A673 (cell line): ENCODE measurements at regions not wholly inside any gene's neighbourhood (a gene's known extent, or its start where the extent isn't known, plus 50 kb on each side); places are given as distances from the start of the nearest gene placed in this dataset.
"Not testable (repeated sequence)": the region's sequence is repeated elsewhere in the genome, so short reads cannot be mapped to it uniquely, and the experiment has no call there.

ENCODE experiments used
- BruUV-seq: library from RNA; stranded (reverse); fragments of 400-500 nt; replicated peaks from 2 replicates; lab custom pipeline; 2021; lab: Mats Ljungman, UMichigan
- CTCF ChIA-PET: fragments of 300-600 bp; sonication (Branson Sonifier 250); formaldehyde crosslinking; loops from one replicate; lab custom pipeline; 2022; ENCODE audit warnings: antibody characterized with exemption; lab: Charles Lee
- POLR2A ChIA-PET: fragments of 300-600 bp; sonication (Branson Sonifier 250); formaldehyde crosslinking; loops from one replicate; lab custom pipeline; 2022; ENCODE audit warnings: antibody characterized with exemption; ENCODE audit not compliant: low non-redundant PET; lab: Charles Lee
- DNase-seq: peaks from one replicate; pipeline ENCODE4 v3.0.0-alpha.2; 2015; ENCODE audit warnings: low spot score
- H3K27ac ChIP-seq: fragments of 200-600 bp; sonication (generic); 2 replicates; pipeline ENCODE4 v1.5.1; 2016; ENCODE audit warnings: mixed run types, low read depth, mild to moderate bottlenecking, mixed read lengths, antibody characterized with exemption, low read length; ENCODE audit not compliant: poor library complexity, severe bottlenecking
- H3K27me3 ChIP-seq: fragments of 200-600 bp; sonication (generic); replicated peaks from 2 replicates; pipeline ENCODE4 v1.6.1; 2017; ENCODE audit warnings: mixed run types, low read depth, mild to moderate bottlenecking, mixed read lengths, antibody characterized with exemption, low read length; ENCODE audit not compliant: insufficient read depth, poor library complexity
- H3K36me3 ChIP-seq: fragments of 200-600 bp; sonication (generic); 2 replicates; pipeline ENCODE4 v1.6.1; 2016; ENCODE audit warnings: mixed run types, mild to moderate bottlenecking, mixed read lengths, antibody characterized with exemption, low read length; ENCODE audit not compliant: insufficient read depth, poor library complexity, severe bottlenecking
- H3K4me1 ChIP-seq: fragments of 200-600 bp; sonication (generic); 2 replicates; pipeline ENCODE4 v1.6.1; 2017; ENCODE audit warnings: mixed run types, mild to moderate bottlenecking, mixed read lengths, antibody characterized with exemption, low read length; ENCODE audit not compliant: insufficient read depth, poor library complexity, severe bottlenecking
- H3K4me3 ChIP-seq: fragments of 200-600 bp; sonication (generic); 2 replicates; pipeline ENCODE4 v1.5.1; 2016; ENCODE audit warnings: low read depth, mixed run types, mild to moderate bottlenecking, mixed read lengths, low read length; ENCODE audit not compliant: poor library complexity, severe bottlenecking
- H3K9me3 ChIP-seq: fragments of 200-600 bp; sonication (generic); 2 replicates; pipeline ENCODE4 v1.6.1; 2016; ENCODE audit warnings: mixed run types, low read depth, mild to moderate bottlenecking, mixed read lengths, antibody characterized with exemption, low read length; ENCODE audit not compliant: poor library complexity, severe bottlenecking
- CTCF ChIP-seq: fragments of 300-800, 200-600 bp; sonication (generic); conservative IDR thresholded peaks from 2 replicates; pipeline ENCODE4 v1.5.1; 2017; ENCODE audit warnings: low read depth, mild to moderate bottlenecking, antibody characterized with exemption, low read length, moderate library complexity, mixed read lengths
- EZH2 ChIP-seq: fragments of 200-600 bp; sonication (generic); IDR thresholded peaks from 2 replicates; pipeline ENCODE4 v1.6.1; 2017; ENCODE audit warnings: borderline replicate concordance, low read depth, mild to moderate bottlenecking, mixed read lengths, antibody characterized with exemption, low read length; ENCODE audit not compliant: poor library complexity, severe bottlenecking
- intact Hi-C: fragments of 100-400 bp; cut with micrococcal nuclease; formaldehyde crosslinking; loops from one replicate; pipeline ENCODE4 v1.10.0; 2022; ENCODE audit not compliant: unreplicated experiment

- Histone ChIP-seq H3K36me3 (no peaks in the 10 kb centered on the region), H3K27me3 (no peaks in the 10 kb centered on the region), H3K9me3 (no peaks in the 10 kb centered on the region), H3K27ac (no peak overlapping the region), H3K4me3 (no peak overlapping the region), H3K4me1 (no peaks in the 10 kb centered on the region)
- ChIA-PET CTCF (no interaction called here), POLR2A (no interaction called here)
- no TSS peak for BruUV-seq
- intact Hi-C loops: no loop called here
- no peak for DNase-seq
- TF ChIP-seq EZH2: no peak
- TF ChIP-seq CTCF: no peak
These were observed 300.5 kb downstream of the CCDC74A start for GRCh38 chr2:131828164-131828561.

GRCh38 chr2:131828633-131829455, 301.2 kb downstream of the CCDC74A start:
- H3K27ac ChIP-seq, CTCF ChIA-PET, BruUV-seq, H3K4me1 ChIP-seq, H3K9me3 ChIP-seq, POLR2A ChIA-PET, DNase-seq, H3K4me3 ChIP-seq, H3K36me3 ChIP-seq, intact Hi-C loops, H3K27me3 ChIP-seq: not testable (repeated sequence)

- H3K4me1 ChIP-seq, H3K27ac ChIP-seq, DNase-seq, POLR2A ChIA-PET, BruUV-seq, H3K36me3 ChIP-seq, intact Hi-C loops, CTCF ChIA-PET, H3K27me3 ChIP-seq, H3K4me3 ChIP-seq, H3K9me3 ChIP-seq: not testable (repeated sequence)
These were observed 302.0 kb downstream of the CCDC74A start for GRCh38 chr2:131829456-131830241.

GRCh38 chr2:131830242-131830945, 302.7 kb downstream of the CCDC74A start:
- H3K4me3 ChIP-seq, DNase-seq, H3K27ac ChIP-seq, BruUV-seq, intact Hi-C loops, POLR2A ChIA-PET, H3K9me3 ChIP-seq, CTCF ChIA-PET, H3K4me1 ChIP-seq, H3K36me3 ChIP-seq, H3K27me3 ChIP-seq: not testable (repeated sequence)

GRCh38 chr2:131830946-131831310, 303.2 kb downstream of the CCDC74A start:
- BruUV-seq, POLR2A ChIA-PET, H3K27me3 ChIP-seq, CTCF ChIA-PET, intact Hi-C loops, H3K4me1 ChIP-seq, DNase-seq, H3K9me3 ChIP-seq, H3K4me3 ChIP-seq, H3K27ac ChIP-seq, H3K36me3 ChIP-seq: not testable (repeated sequence)

GRCh38 chr2:131831450-131832208, 303.9 kb downstream of the CCDC74A start:
- CTCF ChIA-PET, DNase-seq, H3K36me3 ChIP-seq, H3K27me3 ChIP-seq, H3K9me3 ChIP-seq, H3K27ac ChIP-seq, H3K4me3 ChIP-seq, BruUV-seq, POLR2A ChIA-PET, intact Hi-C loops, H3K4me1 ChIP-seq: not testable (repeated sequence)
